Ovary (tissue), 3 donors: ENCODE measurements at regions not wholly inside any gene's neighbourhood (a gene's known extent, or its start where the extent isn't known, plus 50 kb on each side); places are given as distances from the start of the nearest gene placed in this dataset.

Experiments used
- CTCF ChIP-seq, 3 donors: fragments of 450-650 bp in 2 of 3; fragments of 200-600 bp in 1 of 3; IDR thresholded peaks; one replicate each; pipeline versions ENCODE4 v1.5.1 to v1.8.0; 2016 to 2022; ENCODE audit warnings: antibody characterized with exemption in 3 of 3, mild to moderate bottlenecking in 1 of 3
- EP300 ChIP-seq: sonication (generic); formaldehyde crosslinking; IDR thresholded peaks from one replicate; pipeline ENCODE4 v1.6.1; 2017; ENCODE audit warnings: antibody characterized with exemption
- POLR2A ChIP-seq: fragments of 450-650 bp; IDR thresholded peaks from one replicate; pipeline ENCODE4 v1.6.1; 2017; ENCODE audit warnings: antibody characterized with exemption, mild to moderate bottlenecking, moderate library complexity
- donor health status: DM: no; HTN: no; CAD: no.

GRCh38 chr4:163660636-163661035, 166.1 kb downstream of the TMA16 start:
- TF ChIP-seq CTCF (IDR thresholded peaks at IDR 0.05) (no peak), POLR2A (no peak), EP300 (no peak)
